ENCODE measurements at regions not wholly inside any gene's neighbourhood (a gene's known extent, or its start where the extent isn't known, plus 50 kb on each side); places are given as distances from the start of the nearest gene placed in this dataset.

- TF ChIP-seq CTCF (conservative IDR thresholded peaks at IDR 0.05; ENCODE audit: low read length), result no peak
- TF ChIP-seq EZH2phosphoT487 (IDR thresholded peaks at IDR 0.05; ENCODE audit: borderline replicate concordance), result no peak
Measured at GRCh38 chr4:166414431-166414830, 541.4 kb downstream of the TLL1 start.
